ENCODE measurements at regions not wholly inside any gene's neighbourhood (a gene's known extent, or its start where the extent isn't known, plus 50 kb on each side); places are given as distances from the start of the nearest gene placed in this dataset.
"Not testable (repeated sequence)": the region's sequence is repeated elsewhere in the genome, so short reads cannot be mapped to it uniquely, and the experiment has no call there.

DNA sequence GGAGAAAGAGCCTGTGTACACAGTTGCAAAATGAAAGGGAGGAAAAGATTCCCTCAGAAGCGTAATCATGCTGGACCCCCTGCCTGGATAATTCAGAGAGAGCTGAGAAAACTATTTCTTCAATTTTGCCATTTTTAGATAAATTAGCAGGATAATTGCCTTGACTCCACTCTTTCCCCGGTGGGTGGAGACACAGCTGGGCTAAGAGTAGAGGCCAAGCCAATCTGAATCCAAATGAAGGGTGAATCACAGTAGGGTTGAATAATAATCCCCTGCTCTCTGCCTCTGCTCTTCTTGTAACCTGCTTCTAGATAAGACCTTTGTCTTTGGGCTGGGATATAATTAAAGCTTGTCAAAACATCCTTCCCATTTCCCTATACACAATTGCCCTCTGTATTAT is 150.1 kb downstream of the CAPZA3 start:
- Mint-ChIP-seq H3K27ac (no peak overlapping the region), H3K9me3 (ENCODE audit: insufficient read depth) (no peaks in the 10 kb centered on the region), H3K4me3 (no peak overlapping the region), H3K27me3 (ENCODE audit: low read depth) (no peaks in the 10 kb centered on the region), H3K36me3 (ENCODE audit: low read depth) (no peaks in the 10 kb centered on the region), H3K4me1 (ENCODE audit: low read depth) (no peaks in the 10 kb centered on the region)
- ATAC-seq: no peak
- POLR2A ChIA-PET: no interaction called here
- DNase-seq: no peak
- CTCF ChIA-PET: no interaction called here

DNA sequence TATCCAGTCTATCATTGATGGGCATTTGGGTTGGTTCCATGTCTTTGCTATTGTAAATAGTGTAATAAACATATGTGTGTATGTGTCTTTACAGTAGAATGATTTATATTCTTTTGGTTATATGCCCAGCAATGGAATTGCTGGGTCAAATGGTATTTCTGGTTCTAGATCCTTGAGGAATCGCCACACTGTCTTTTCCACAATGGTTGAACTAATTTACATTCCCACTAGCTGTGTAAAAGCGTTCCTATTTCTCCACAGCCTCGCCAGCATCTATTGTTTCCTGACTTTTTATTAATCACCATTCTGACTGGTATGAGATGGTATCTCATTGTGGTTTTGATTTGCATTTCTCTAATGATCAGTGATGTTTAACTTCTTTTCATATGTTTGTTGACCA is 152.7 kb downstream of the CAPZA3 start:
- H3K9me3 Mint-ChIP-seq (ENCODE audit: insufficient read depth); H3K4me3 Mint-ChIP-seq; POLR2A ChIA-PET; H3K27ac Mint-ChIP-seq; CTCF ChIA-PET; DNase-seq; ATAC-seq; H3K27me3 Mint-ChIP-seq (ENCODE audit: low read depth); H3K4me1 Mint-ChIP-seq (ENCODE audit: low read depth); H3K36me3 Mint-ChIP-seq (ENCODE audit: low read depth): not testable (repeated sequence)

- H3K27me3 Mint-ChIP-seq (ENCODE audit: low read depth): no peaks in the 10 kb centered on the region
- POLR2A ChIA-PET: no interaction called here
- ATAC-seq: no peak
- H3K4me1 Mint-ChIP-seq (ENCODE audit: low read depth): no peaks in the 10 kb centered on the region
- H3K27ac Mint-ChIP-seq: no peak overlapping the region
- H3K36me3 Mint-ChIP-seq (ENCODE audit: low read depth): no peaks in the 10 kb centered on the region
- H3K4me3 Mint-ChIP-seq: no peak overlapping the region
- no peaks in the 10 kb centered on the region for H3K9me3 Mint-ChIP-seq (ENCODE audit: insufficient read depth)
- CTCF ChIA-PET: no interaction called here
- no peak for DNase-seq
Observed at GRCh38 chr12:18895540-18895939, 157.6 kb downstream of the CAPZA3 start.

DNA sequence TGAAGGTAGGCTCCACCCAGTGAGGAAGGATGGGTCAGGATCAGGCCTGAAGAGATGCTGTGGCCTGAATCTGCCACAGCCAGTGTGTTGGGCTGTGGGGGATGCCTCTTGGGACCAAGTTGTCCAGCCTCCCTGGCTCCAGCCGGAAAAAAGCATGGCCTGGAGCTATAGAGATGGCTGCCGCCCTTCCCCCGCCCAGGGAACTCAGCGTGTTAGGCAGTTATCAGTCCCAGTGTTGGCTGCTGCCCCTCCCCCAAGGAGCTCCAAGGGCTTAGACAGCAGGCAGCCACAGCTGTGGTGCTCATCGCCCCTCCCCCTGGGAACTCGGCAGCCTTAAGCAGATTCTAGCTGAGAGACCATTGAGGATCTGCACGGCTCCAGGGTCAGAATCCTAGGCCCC is 158.0 kb downstream of the CAPZA3 start:
- no peaks in the 10 kb centered on the region for H3K36me3 Mint-ChIP-seq (ENCODE audit: low read depth)
- CTCF ChIA-PET: no interaction called here
- no peak overlapping the region for H3K4me3 Mint-ChIP-seq
- POLR2A ChIA-PET: no interaction called here
- no peak overlapping the region for H3K27ac Mint-ChIP-seq
- H3K4me1 Mint-ChIP-seq (ENCODE audit: low read depth): no peaks in the 10 kb centered on the region
- no peaks in the 10 kb centered on the region for H3K9me3 Mint-ChIP-seq (ENCODE audit: insufficient read depth)
- ATAC-seq (no peak), DNase-seq (no peak)
- H3K27me3 Mint-ChIP-seq (ENCODE audit: low read depth): no peaks in the 10 kb centered on the region

DNA sequence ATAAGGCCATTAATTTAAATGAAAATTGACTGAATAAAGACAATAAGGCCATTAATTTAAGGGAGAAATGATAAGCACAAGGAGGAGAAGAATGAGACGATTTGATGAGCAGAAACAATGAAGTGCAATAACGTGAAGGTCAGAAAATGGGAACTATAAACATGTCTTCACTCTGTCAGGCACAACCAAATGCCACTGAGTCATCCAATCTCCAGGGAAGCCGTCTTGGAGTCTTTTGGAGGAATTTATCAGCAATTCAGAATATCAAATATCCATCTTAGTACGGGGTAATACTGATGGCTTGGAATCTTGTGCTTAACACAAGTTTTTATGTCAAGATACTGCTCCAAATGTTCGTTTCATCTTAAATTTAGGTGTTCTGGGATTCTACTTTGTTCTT is 159.9 kb downstream of the CAPZA3 start:
- H3K36me3 Mint-ChIP-seq (ENCODE audit: low read depth): no peaks in the 10 kb centered on the region
- H3K27ac Mint-ChIP-seq: no peak overlapping the region
- no peaks in the 10 kb centered on the region for H3K27me3 Mint-ChIP-seq (ENCODE audit: low read depth)
- H3K4me1 Mint-ChIP-seq (ENCODE audit: low read depth): no peaks in the 10 kb centered on the region
- DNase-seq: no peak
- ATAC-seq: no peak
- no peaks in the 10 kb centered on the region for H3K9me3 Mint-ChIP-seq (ENCODE audit: insufficient read depth)
- POLR2A ChIA-PET: no interaction called here
- CTCF ChIA-PET: no interaction called here
- no peak overlapping the region for H3K4me3 Mint-ChIP-seq

- Mint-ChIP-seq H3K27ac (no peak overlapping the region), H3K4me1 (ENCODE audit: low read depth) (no peaks in the 10 kb centered on the region), H3K27me3 (ENCODE audit: low read depth) (no peaks in the 10 kb centered on the region), H3K4me3 (no peak overlapping the region), H3K36me3 (ENCODE audit: low read depth) (no peaks in the 10 kb centered on the region), H3K9me3 (ENCODE audit: insufficient read depth) (no peaks in the 10 kb centered on the region)
- ATAC-seq: no peak
- no peak for DNase-seq
- POLR2A ChIA-PET: no interaction called here
- CTCF ChIA-PET: no interaction called here
Observed at GRCh38 chr12:18898470-18898869, 160.6 kb downstream of the CAPZA3 start.

- no peak overlapping the region for H3K27ac Mint-ChIP-seq
- POLR2A ChIA-PET: no interaction called here
- H3K36me3 Mint-ChIP-seq (ENCODE audit: low read depth): no peaks in the 10 kb centered on the region
- ATAC-seq (no peak), DNase-seq (no peak)
- CTCF ChIA-PET: no interaction called here
- no peak overlapping the region for H3K4me3 Mint-ChIP-seq
- no peaks in the 10 kb centered on the region for H3K27me3 Mint-ChIP-seq (ENCODE audit: low read depth)
- H3K9me3 Mint-ChIP-seq (ENCODE audit: insufficient read depth): no peaks in the 10 kb centered on the region
- H3K4me1 Mint-ChIP-seq (ENCODE audit: low read depth): no peaks in the 10 kb centered on the region
Observed at GRCh38 chr12:18899162-18899561, 161.2 kb downstream of the CAPZA3 start.

DNA sequence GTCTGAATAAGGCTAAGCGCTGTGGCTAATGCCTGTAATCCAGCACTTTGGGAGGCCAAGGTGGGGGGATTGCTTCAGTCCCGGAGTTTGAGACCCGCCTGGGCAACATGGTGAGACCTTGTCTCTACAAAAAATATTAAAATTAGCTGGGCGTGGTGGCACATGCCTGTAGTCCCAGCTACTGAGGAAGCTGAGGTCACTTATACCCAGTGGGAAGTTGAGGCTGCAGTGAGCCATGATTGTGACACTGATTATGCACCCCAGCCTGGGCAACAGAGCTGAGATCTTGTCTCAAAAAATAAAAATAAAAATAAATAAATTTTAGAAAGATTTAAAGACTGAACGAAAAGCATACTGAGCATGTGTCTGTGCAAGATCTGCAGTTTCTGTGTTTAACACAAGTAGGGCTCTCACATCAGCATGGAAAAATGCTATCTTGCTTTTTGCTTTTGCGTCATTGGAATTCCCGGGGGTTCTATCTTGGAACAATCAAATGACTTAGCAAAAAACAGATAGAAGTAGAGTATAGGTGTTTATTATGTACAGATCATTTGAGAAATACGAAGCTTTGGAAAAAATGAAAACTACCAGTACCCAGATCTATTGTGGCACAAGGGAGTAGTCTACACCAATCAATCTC is 161.9 kb downstream of the CAPZA3 start:
- Mint-ChIP-seq H3K27me3 (ENCODE audit: low read depth) (no peaks in the 10 kb centered on the region), H3K9me3 (ENCODE audit: insufficient read depth) (no peaks in the 10 kb centered on the region), H3K36me3 (ENCODE audit: low read depth) (no peaks in the 10 kb centered on the region), H3K27ac (no peak overlapping the region), H3K4me1 (ENCODE audit: low read depth) (no peaks in the 10 kb centered on the region), H3K4me3 (no peak overlapping the region)
- DNase-seq: no peak
- ChIA-PET POLR2A (no interaction called here), CTCF (no interaction called here)
- ATAC-seq: no peak

- no peaks in the 10 kb centered on the region for H3K36me3 Mint-ChIP-seq (ENCODE audit: low read depth)
- H3K4me3 Mint-ChIP-seq: no peak overlapping the region
- DNase-seq: no peak
- H3K27me3 Mint-ChIP-seq (ENCODE audit: low read depth): no peaks in the 10 kb centered on the region
- CTCF ChIA-PET: no interaction called here
- ATAC-seq: no peak
- POLR2A ChIA-PET: no interaction called here
- H3K9me3 Mint-ChIP-seq (ENCODE audit: insufficient read depth): no peaks in the 10 kb centered on the region
- no peak overlapping the region for H3K27ac Mint-ChIP-seq
- H3K4me1 Mint-ChIP-seq (ENCODE audit: low read depth): no peaks in the 10 kb centered on the region
Observed at GRCh38 chr12:18905134-18905533, 167.2 kb downstream of the CAPZA3 start.

DNA sequence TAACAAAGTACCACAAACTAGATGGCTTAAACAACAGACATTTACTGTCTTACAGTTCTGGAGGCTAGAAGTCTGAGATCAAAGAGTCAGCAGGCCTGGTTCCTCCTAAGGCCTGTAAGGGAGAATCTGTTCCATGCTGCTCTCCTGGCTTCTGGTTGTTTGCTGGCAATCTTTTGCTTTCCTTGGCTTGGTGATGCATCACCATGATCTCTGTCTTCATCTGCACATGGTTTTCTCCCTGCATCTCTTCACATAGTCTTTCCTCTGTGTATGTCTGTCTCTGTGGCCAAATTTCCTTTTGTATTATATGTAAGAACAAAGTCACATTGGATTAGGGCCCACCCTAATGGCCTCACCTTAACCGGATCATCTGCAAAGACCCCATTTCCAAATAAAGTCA is 168.5 kb downstream of the CAPZA3 start:
- Mint-ChIP-seq H3K27ac (no peak overlapping the region), H3K4me1 (ENCODE audit: low read depth) (no peaks in the 10 kb centered on the region), H3K9me3 (ENCODE audit: insufficient read depth) (no peaks in the 10 kb centered on the region), H3K4me3 (no peak overlapping the region), H3K36me3 (ENCODE audit: low read depth) (no peaks in the 10 kb centered on the region), H3K27me3 (ENCODE audit: low read depth) (no peaks in the 10 kb centered on the region)
- ATAC-seq (no peak), DNase-seq (no peak)
- CTCF ChIA-PET: no interaction called here
- POLR2A ChIA-PET: no interaction called here

GRCh38 chr12:18907127-18907526 is 169.2 kb downstream of the CAPZA3 start:
- H3K4me3 Mint-ChIP-seq: no peak overlapping the region
- no peaks in the 10 kb centered on the region for H3K27me3 Mint-ChIP-seq (ENCODE audit: low read depth)
- H3K27ac Mint-ChIP-seq: no peak overlapping the region
- ATAC-seq (no peak), DNase-seq (no peak)
- H3K4me1 Mint-ChIP-seq (ENCODE audit: low read depth): no peaks in the 10 kb centered on the region
- ChIA-PET CTCF (no interaction called here), POLR2A (no interaction called here)
- no peaks in the 10 kb centered on the region for H3K36me3 Mint-ChIP-seq (ENCODE audit: low read depth)
- H3K9me3 Mint-ChIP-seq (ENCODE audit: insufficient read depth): no peaks in the 10 kb centered on the region

DNA sequence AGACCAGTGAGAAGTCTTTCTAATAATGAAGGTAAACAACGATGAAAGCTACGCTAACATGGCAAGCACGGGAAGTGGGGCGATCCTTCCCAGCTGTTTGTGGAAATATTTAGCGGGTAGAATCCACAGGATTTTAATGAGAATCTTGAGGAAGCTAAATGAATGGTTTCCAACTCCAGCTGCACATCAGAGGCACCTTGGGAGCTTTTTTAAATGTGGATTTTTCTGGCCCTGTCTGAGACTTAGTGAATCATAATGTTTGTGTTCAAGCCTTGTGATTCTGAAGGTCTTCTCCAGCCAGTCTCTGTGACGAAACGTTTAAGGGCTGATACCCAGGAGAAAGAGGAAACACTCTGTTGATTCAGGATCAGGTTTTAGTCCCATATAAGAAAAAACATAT is 169.8 kb downstream of the CAPZA3 start:
- no peaks in the 10 kb centered on the region for H3K36me3 Mint-ChIP-seq (ENCODE audit: low read depth)
- POLR2A ChIA-PET: no interaction called here
- CTCF ChIA-PET: no interaction called here
- H3K4me1 Mint-ChIP-seq (ENCODE audit: low read depth): no peaks in the 10 kb centered on the region
- DNase-seq: no peak
- H3K27ac Mint-ChIP-seq: no peak overlapping the region
- no peak overlapping the region for H3K4me3 Mint-ChIP-seq
- H3K27me3 Mint-ChIP-seq (ENCODE audit: low read depth): no peaks in the 10 kb centered on the region
- no peak for ATAC-seq
- H3K9me3 Mint-ChIP-seq (ENCODE audit: insufficient read depth): no peaks in the 10 kb centered on the region

DNA sequence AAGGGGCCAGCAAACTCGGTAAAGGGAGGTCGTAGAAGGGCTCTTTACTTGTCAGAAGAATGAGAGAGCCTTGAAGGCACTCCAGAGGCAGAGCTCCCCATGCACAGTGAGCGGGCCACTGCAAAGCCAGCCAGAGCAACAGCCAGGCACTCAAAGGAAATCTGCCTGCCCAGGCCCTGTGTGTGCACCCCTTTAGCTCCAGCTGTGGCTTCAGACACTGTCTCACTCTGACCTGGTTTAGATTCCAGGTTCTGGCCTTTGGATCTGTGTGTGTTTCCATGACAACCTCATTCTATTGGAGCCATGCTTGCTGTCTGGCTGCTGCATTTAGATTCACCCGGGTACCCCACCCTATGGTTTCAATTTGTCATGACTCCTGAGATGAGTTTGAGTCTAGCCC is 170.3 kb downstream of the CAPZA3 start:
- H3K27me3 Mint-ChIP-seq (ENCODE audit: low read depth): no peaks in the 10 kb centered on the region
- no peak overlapping the region for H3K4me3 Mint-ChIP-seq
- DNase-seq: no peak
- ChIA-PET CTCF (no interaction called here), POLR2A (no interaction called here)
- H3K4me1 Mint-ChIP-seq (ENCODE audit: low read depth): no peaks in the 10 kb centered on the region
- no peaks in the 10 kb centered on the region for H3K36me3 Mint-ChIP-seq (ENCODE audit: low read depth)
- no peak for ATAC-seq
- H3K9me3 Mint-ChIP-seq (ENCODE audit: insufficient read depth): no peaks in the 10 kb centered on the region
- no peak overlapping the region for H3K27ac Mint-ChIP-seq
